H1 (cell line): ENCODE measurements at regions not wholly inside any gene's neighbourhood (a gene's known extent, or its start where the extent isn't known, plus 50 kb on each side); places are given as distances from the start of the nearest gene placed in this dataset.

Experiments used
- CTCF ChIA-PET: fragments of 300-600 bp; sonication (Branson Sonifier 250); formaldehyde crosslinking; loops from one replicate; lab custom pipeline; 2021; ENCODE audit not compliant: partially characterized antibody; lab: Charles Lee
- POLR2A ChIA-PET: fragments of 300-600 bp; sonication (Branson Sonifier 250); formaldehyde crosslinking; loops from one replicate; lab custom pipeline; 2021; ENCODE audit warnings: inconsistent platforms; ENCODE audit not compliant: partially characterized antibody; lab: Charles Lee
- DNase-seq, 2 experiments: peaks; one replicate each; pipeline versions ENCODE4 v3.0.0 to v3.0.0-alpha.2; 2010 to 2022; ENCODE audit warnings: low spot score in 2 of 2, low read depth in 1 of 2, mixed read lengths in 1 of 2
- FAIRE-seq: peaks from 2 replicates; lab custom pipeline; 2011; peaks lifted over from hg19 to GRCh38; lab: Jason Lieb, UNC
- H2AFZ ChIP-seq: 2 replicates; pipeline ENCODE4 v1.8.1; 2012; ENCODE audit warnings: low read length, inconsistent platforms
- H2AK5ac ChIP-seq: 2 replicates; pipeline ENCODE4 v1.6.1; 2013; ENCODE audit warnings: low read depth, low read length
- H2BK120ac ChIP-seq: replicated peaks from 2 replicates; pipeline ENCODE3; 2013; ENCODE audit warnings: low read depth, low read length, inconsistent platforms
- H2BK12ac ChIP-seq: 2 replicates; pipeline ENCODE4 v1.6.1; 2013; ENCODE audit warnings: low read depth, low read length
- H2BK15ac ChIP-seq: 2 replicates; pipeline ENCODE4 v1.6.1; 2013; ENCODE audit warnings: low read length
- H2BK20ac ChIP-seq: 2 replicates; pipeline ENCODE4 v1.6.1; 2013; ENCODE audit warnings: low read length
- H2BK5ac ChIP-seq: 2 replicates; pipeline ENCODE4 v1.6.1; 2013; ENCODE audit warnings: low read depth, low read length
- H3K14ac ChIP-seq: 2 replicates; pipeline ENCODE4 v1.6.1; 2013; ENCODE audit warnings: inconsistent platforms; ENCODE audit not compliant: insufficient read length
- H3K18ac ChIP-seq: 2 replicates; pipeline ENCODE4 v1.6.1; 2013; ENCODE audit warnings: low read length; ENCODE audit errors: extremely low read depth
- H3K23ac ChIP-seq: 2 replicates; pipeline ENCODE4 v1.6.1; 2013; ENCODE audit warnings: inconsistent platforms; ENCODE audit not compliant: insufficient read length
- H3K23me2 ChIP-seq: 2 replicates; pipeline ENCODE4 v1.6.1; 2013; ENCODE audit warnings: low read depth, low read length
- H3K27ac ChIP-seq: 2 replicates; pipeline ENCODE4 v1.6.1; 2011; ENCODE audit warnings: low read depth, low read length, inconsistent platforms
- H3K27me3 ChIP-seq, 4 experiments: replicated peaks in 1 of 4; 1 replicate in 1 of 4; 2 replicates in 3 of 4; pipeline versions ENCODE4 v1.6.1 to v1.8.1; 2011 to 2013; ENCODE audit warnings: low read length in 3 of 4, mild to moderate bottlenecking in 3 of 4, inconsistent platforms in 2 of 4, mixed read lengths in 2 of 4, moderate library complexity in 1 of 4; ENCODE audit not compliant: control insufficient read depth in 3 of 4, insufficient read depth in 3 of 4; ENCODE audit errors: extremely low read depth in 1 of 4
- H3K36me3 ChIP-seq, 4 experiments: 2 replicates each; pipeline versions ENCODE4 v1.6.1 to v1.8.1; 2011 to 2013; ENCODE audit warnings: mild to moderate bottlenecking in 4 of 4, low read length in 3 of 4, moderate library complexity in 2 of 4, control low read depth in 1 of 4, inconsistent platforms in 1 of 4; ENCODE audit not compliant: insufficient read depth in 4 of 4, control insufficient read depth in 2 of 4
- H3K4ac ChIP-seq: replicated peaks from 2 replicates; pipeline ENCODE3; 2013; ENCODE audit warnings: low read length, low read depth, mixed read lengths, inconsistent platforms; ENCODE audit not compliant: insufficient read length
- H3K4me1 ChIP-seq, 4 experiments: replicated peaks in 1 of 4; 1 replicate in 1 of 4; 2 replicates in 3 of 4; pipeline versions ENCODE4 v1.6.1 to v1.8.1; 2011 to 2013; ENCODE audit warnings: low read length in 3 of 4, inconsistent platforms in 2 of 4, mixed read lengths in 1 of 4; ENCODE audit not compliant: insufficient read depth in 4 of 4, control insufficient read depth in 3 of 4
- H3K4me2 ChIP-seq, 2 experiments: 2 replicates each; pipeline versions ENCODE4 v1.6.1 to v1.8.1; 2011 to 2013; ENCODE audit warnings: low read depth in 2 of 2, low read length in 2 of 2, control low read depth in 1 of 2, inconsistent platforms in 1 of 2, mild to moderate bottlenecking in 1 of 2; ENCODE audit not compliant: insufficient read depth in 1 of 2
- H3K4me3 ChIP-seq, 4 experiments: fragments of 200-600, 300-600 bp in 1 of 4; sonication (generic), shearing (Covaris generic), sonication (Bioruptor Twin) in 1 of 4; 2 replicates each; pipeline versions ENCODE4 v1.5.1 to v1.8.1; 2011 to 2016; ENCODE audit warnings: low read length in 4 of 4, low read depth in 3 of 4, control low read depth in 2 of 4, inconsistent platforms in 2 of 4, mild to moderate bottlenecking in 2 of 4, mixed read lengths in 1 of 4, moderate library complexity in 1 of 4; ENCODE audit not compliant: insufficient read depth in 2 of 4; ENCODE audit errors: extremely low read depth in 1 of 4
- H3K56ac ChIP-seq: replicated peaks from 2 replicates; pipeline ENCODE3; 2013; ENCODE audit warnings: low read depth, mild to moderate bottlenecking, mixed read lengths, low read length, inconsistent platforms; ENCODE audit not compliant: insufficient read length
- H3K79me1 ChIP-seq: 2 replicates; pipeline ENCODE4 v1.6.1; 2013; ENCODE audit warnings: low read depth, low read length, control low read depth
- H3K79me2 ChIP-seq, 2 experiments: 2 replicates each; pipeline versions ENCODE4 v1.6.1 to v1.8.1; 2012 to 2013; ENCODE audit warnings: low read length in 2 of 2, mild to moderate bottlenecking in 2 of 2, inconsistent platforms in 1 of 2; ENCODE audit not compliant: insufficient read depth in 2 of 2, control insufficient read depth in 1 of 2
- H3K9ac ChIP-seq, 4 experiments: replicated peaks in 1 of 4; 1 replicate in 1 of 4; 2 replicates in 3 of 4; pipeline versions ENCODE4 v1.6.1 to v1.8.1; 2011 to 2013; ENCODE audit warnings: low read depth in 3 of 4, low read length in 3 of 4, control low read depth in 2 of 4, mild to moderate bottlenecking in 2 of 4, moderate library complexity in 2 of 4, inconsistent platforms in 1 of 4; ENCODE audit errors: extremely low read depth in 1 of 4
- H3K9me3 ChIP-seq, 2 experiments: 2 replicates each; pipeline versions ENCODE4 v1.6.1 to v1.8.1; 2012 to 2013; ENCODE audit warnings: mild to moderate bottlenecking in 2 of 2, moderate library complexity in 2 of 2, control low read depth in 1 of 2, inconsistent platforms in 1 of 2, low read depth in 1 of 2, low read length in 1 of 2, mixed read lengths in 1 of 2; ENCODE audit not compliant: insufficient read depth in 2 of 2
- H4K20me1 ChIP-seq, 2 experiments: replicated peaks in 1 of 2; 2 replicates each; pipeline versions ENCODE3 to v1.8.1; 2011 to 2013; ENCODE audit warnings: inconsistent platforms in 2 of 2, low read length in 2 of 2, mild to moderate bottlenecking in 1 of 2; ENCODE audit not compliant: insufficient read depth in 2 of 2, control insufficient read depth in 1 of 2
- H4K5ac ChIP-seq: 2 replicates; pipeline ENCODE4 v1.6.1; 2013; ENCODE audit warnings: low read length, low read depth, mixed read lengths, inconsistent platforms; ENCODE audit not compliant: insufficient read length
- H4K8ac ChIP-seq: 2 replicates; pipeline ENCODE4 v1.8.0; 2013; ENCODE audit warnings: mild to moderate bottlenecking, moderate library complexity, low read length, inconsistent platforms; ENCODE audit not compliant: insufficient read depth; ENCODE audit errors: extremely low read depth
- H4K91ac ChIP-seq: replicated peaks from 2 replicates; pipeline ENCODE3; 2013; ENCODE audit warnings: low read length, mixed read lengths, inconsistent platforms; ENCODE audit not compliant: insufficient read length
- CREB1 ChIP-seq: IDR thresholded peaks from 2 replicates; pipeline ENCODE4 v1.6.1; 2012; ENCODE audit warnings: inconsistent platforms
- FOSL1 ChIP-seq: IDR thresholded peaks from 2 replicates; pipeline ENCODE4 v1.6.1; 2011; ENCODE audit warnings: mild to moderate bottlenecking, low read depth, low read length, moderate library complexity; ENCODE audit not compliant: insufficient read depth
- GTF2F1 ChIP-seq: IDR thresholded peaks from 2 replicates; pipeline ENCODE4 v1.6.1; 2012; ENCODE audit warnings: low read depth, low read length, improper control_type of control experiment, borderline replicate concordance
- JUN ChIP-seq: IDR thresholded peaks from 2 replicates; pipeline ENCODE4 v1.6.1; 2011; ENCODE audit warnings: low read depth, mild to moderate bottlenecking, improper control_type of control experiment, low read length
- KDM5A ChIP-seq: fragments of 200-600 bp; IDR thresholded peaks from 2 replicates; pipeline ENCODE4 v1.7.1; 2012; ENCODE audit warnings: mild to moderate bottlenecking, low read length, inconsistent platforms, mixed read lengths
- RAD21 ChIP-seq, 2 experiments: IDR thresholded peaks in 1 of 2; conservative IDR thresholded peaks in 1 of 2; 2 replicates each; pipeline ENCODE4 v1.6.1; 2011; ENCODE audit warnings: low read depth in 2 of 2, low read length in 2 of 2, improper control_type of control experiment in 1 of 2, inconsistent platforms in 1 of 2, mild to moderate bottlenecking in 1 of 2, moderate library complexity in 1 of 2
- SAP30 ChIP-seq: fragments of 300-600 bp; sonication (generic); IDR thresholded peaks from 2 replicates; pipeline ENCODE4 v1.7.1; 2012; ENCODE audit warnings: low read length, moderate library complexity, mild to moderate bottlenecking, inconsistent platforms; ENCODE audit not compliant: insufficient read depth, insufficient replicate concordance
- SIX5 ChIP-seq: IDR thresholded peaks from 2 replicates; pipeline ENCODE4 v1.6.1; 2011; ENCODE audit warnings: mild to moderate bottlenecking, low read depth, low read length
- TCF12 ChIP-seq: IDR thresholded peaks from 2 replicates; pipeline ENCODE4 v1.6.1; 2011; ENCODE audit warnings: low read depth, mild to moderate bottlenecking, low read length
- TEAD4 ChIP-seq: IDR thresholded peaks from 2 replicates; pipeline ENCODE4 v1.6.1; 2012; ENCODE audit warnings: low read depth, low read length, inconsistent platforms, mixed read lengths
- WGBS, 2 experiments: shearing (Covaris generic) in 1 of 2; methylation state at CpG; one replicate each; pipeline versions ENCODE4 v1.1.6 to v1.1.7; 2013 to 2015; ENCODE audit warnings: low lambda C conversion rate in 2 of 2, mixed read lengths in 2 of 2, inconsistent platforms in 1 of 2, low coverage in 1 of 2, missing lambda C conversion rate in 1 of 2; ENCODE audit not compliant: insufficient replicate concordance in 2 of 2, insufficient coverage in 1 of 2, insufficient read length in 1 of 2; ENCODE audit errors: extremely low coverage in 1 of 2, missing lambda C conversion rate in 1 of 2; 5-methylcytosine and 5-hydroxymethylcytosine counted together
- TF ChIP-seq, protein P1 (sequence below): IDR thresholded peaks from 2 replicates; pipeline ENCODE4 v1.6.1; 2011; ENCODE audit warnings: low read length, improper control_type of control experiment

DNA sequence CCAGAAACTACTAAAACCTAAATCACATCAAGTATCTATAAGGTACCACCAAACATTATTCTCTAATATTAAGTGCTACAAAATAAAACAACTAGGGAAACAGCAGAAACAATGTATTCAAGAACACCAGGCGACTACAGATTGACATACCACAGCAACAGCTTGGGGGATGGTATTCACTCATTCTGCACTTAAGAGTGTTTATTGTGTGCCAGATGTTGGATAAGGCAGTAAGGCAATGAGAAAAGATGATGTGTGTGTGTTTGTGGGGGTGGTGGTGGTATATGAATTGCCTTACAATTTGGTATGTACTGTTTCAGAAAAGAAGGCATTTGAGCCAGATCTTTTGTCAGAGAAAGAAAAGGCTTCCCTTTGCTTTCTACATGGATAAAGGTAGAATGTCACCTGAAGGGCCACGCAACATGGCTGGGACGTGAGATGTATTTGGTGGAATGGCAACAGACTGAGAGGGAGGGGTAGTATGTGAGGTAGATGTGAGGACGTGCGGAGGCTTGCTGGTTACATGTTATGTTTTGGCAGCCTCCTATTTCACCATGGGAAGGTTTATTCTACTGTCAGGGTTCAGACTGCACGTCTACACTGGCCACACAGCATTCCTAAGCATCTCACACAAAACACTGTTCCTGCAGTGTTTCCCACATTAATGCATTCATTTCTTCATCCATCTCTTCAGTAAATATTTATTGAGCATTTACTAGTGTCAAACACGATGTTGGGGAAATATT, 300.7 kb downstream of the KLF12 start:
- POLR2A ChIA-PET: no interaction called here
- Histone ChIP-seq H3K36me3 (no peaks in the 10 kb centered on the region), H2AFZ (no peak overlapping the region), H2BK120ac (no peak overlapping the region), H2BK12ac (no peak overlapping the region), H3K23ac (no peak overlapping the region), H4K5ac (no peak overlapping the region), H4K91ac (no peak overlapping the region), H3K27ac (no peak overlapping the region), H2BK20ac (no peak overlapping the region), H3K79me1 (no peaks in the 10 kb centered on the region), H3K14ac (no peak overlapping the region), H3K4me3 (no peak overlapping the region), H3K4me2 (no peak overlapping the region), H3K9ac (no peak overlapping the region), H3K23me2 (no peaks in the 10 kb centered on the region), H2BK5ac (no peak overlapping the region), H2AK5ac (no peak overlapping the region), H2BK15ac (no peak overlapping the region), H3K27me3 (no peaks in the 10 kb centered on the region), H3K79me2 (no peaks in the 10 kb centered on the region), H3K9me3 (no peaks in the 10 kb centered on the region), H3K4me1 (peaks cover 0 to 4% (median 1%) of the 10 kb centered on the region in 4 experiments; a peak in 2 of 7 replicates), H3K56ac (no peak overlapping the region), H4K8ac (no peak overlapping the region), H4K20me1 (no peaks in the 10 kb centered on the region), H3K18ac (no peak overlapping the region), H3K4ac (no peak overlapping the region)
- WGBS, 2 experiments: 85% methylated on average over 7 of the region's 7 CpGs; no CpG with 5 or more reads in 1 of the 2 experiments
- DNase-seq (no peak), FAIRE-seq (no peak)
- CTCF ChIA-PET: interaction anchor here (0.7 to 1.4 kb wide), 6 partner anchors 8 to 291 kb away, joined by 3 to 4 read pairs (median 4); no protein-coding TSS in a partner anchor
- TF ChIP-seq RAD21 (IDR thresholded peaks at IDR 0.05 in 1 of 2, conservative IDR thresholded peaks at IDR 0.05 in 1 of 2; ENCODE audit: low read depth in 2 of 2, low read length in 2 of 2) (no peak), KDM5A (no peak), GTF2F1 (no peak), SAP30 (no peak), FOSL1 (no peak), SIX5 (no peak), CREB1 (no peak), TEAD4 (no peak), JUN (no peak), TCF12 (no peak)
- TF ChIP-seq, protein P1, sequence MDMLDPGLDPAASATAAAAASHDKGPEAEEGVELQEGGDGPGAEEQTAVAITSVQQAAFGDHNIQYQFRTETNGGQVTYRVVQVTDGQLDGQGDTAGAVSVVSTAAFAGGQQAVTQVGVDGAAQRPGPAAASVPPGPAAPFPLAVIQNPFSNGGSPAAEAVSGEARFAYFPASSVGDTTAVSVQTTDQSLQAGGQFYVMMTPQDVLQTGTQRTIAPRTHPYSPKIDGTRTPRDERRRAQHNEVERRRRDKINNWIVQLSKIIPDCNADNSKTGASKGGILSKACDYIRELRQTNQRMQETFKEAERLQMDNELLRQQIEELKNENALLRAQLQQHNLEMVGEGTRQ: no peak
